Neural progenitor cell (in vitro differentiated cells): ENCODE measurements at regions not wholly inside any gene's neighbourhood (a gene's known extent, or its start where the extent isn't known, plus 50 kb on each side); places are given as distances from the start of the nearest gene placed in this dataset.

Experiments used
- EZH2 ChIP-seq: fragments of 200-600 bp; sonication (generic); IDR thresholded peaks from 2 replicates; pipeline ENCODE4 v1.6.1; 2017; ENCODE audit warnings: antibody characterized with exemption, mild to moderate bottlenecking, moderate library complexity
- TF ChIP-seq, protein P1 (sequence below): fragments of 200-600 bp; sonication (generic); IDR thresholded peaks from 2 replicates; pipeline ENCODE4 v1.5.1; 2017; ENCODE audit warnings: antibody characterized with exemption, mild to moderate bottlenecking

DNA sequence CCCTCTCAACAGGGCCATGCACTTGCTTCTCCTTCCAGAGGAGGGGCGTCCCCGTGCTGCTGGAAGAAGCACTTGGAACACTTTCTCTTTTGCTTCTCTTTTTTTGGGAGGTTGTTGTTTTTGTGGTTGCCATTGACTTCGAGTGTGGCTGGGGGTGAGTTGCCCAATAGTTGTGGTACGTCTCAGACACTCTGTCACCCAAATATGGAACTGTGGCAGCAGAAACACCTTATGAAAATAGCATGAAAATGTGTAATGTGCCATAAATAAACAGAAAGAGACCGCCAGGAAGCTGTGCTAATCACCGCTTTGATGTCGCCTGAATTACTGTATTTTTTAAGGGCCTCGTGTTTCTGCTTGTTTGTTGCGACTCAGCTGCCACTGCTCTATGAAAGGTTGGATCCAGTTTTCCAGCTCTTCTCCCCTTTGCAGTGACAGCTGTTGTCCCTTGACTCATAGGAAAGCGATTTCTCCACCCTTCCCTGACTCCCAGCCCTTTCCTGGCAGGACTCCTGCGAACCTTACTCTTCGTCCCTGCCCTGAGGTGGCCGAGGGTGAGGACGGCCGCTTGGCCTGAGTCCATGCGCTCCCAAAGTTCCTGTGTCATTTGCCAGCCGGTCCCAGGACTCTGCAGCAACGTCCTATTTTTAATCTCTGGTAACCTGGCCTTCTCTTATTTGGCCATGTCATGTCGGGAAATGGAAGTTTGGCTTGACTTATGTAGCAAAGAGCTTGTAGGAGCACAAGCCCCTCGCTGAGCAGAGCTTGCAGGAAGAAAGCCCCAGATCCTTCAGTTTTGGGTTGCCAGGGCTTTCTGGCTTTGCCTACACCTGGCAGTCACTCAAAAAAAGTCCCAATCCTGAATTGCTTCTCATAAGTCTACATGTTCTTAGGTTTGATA is 694.6 kb downstream of the QKI start:
- TF ChIP-seq, protein P1, sequence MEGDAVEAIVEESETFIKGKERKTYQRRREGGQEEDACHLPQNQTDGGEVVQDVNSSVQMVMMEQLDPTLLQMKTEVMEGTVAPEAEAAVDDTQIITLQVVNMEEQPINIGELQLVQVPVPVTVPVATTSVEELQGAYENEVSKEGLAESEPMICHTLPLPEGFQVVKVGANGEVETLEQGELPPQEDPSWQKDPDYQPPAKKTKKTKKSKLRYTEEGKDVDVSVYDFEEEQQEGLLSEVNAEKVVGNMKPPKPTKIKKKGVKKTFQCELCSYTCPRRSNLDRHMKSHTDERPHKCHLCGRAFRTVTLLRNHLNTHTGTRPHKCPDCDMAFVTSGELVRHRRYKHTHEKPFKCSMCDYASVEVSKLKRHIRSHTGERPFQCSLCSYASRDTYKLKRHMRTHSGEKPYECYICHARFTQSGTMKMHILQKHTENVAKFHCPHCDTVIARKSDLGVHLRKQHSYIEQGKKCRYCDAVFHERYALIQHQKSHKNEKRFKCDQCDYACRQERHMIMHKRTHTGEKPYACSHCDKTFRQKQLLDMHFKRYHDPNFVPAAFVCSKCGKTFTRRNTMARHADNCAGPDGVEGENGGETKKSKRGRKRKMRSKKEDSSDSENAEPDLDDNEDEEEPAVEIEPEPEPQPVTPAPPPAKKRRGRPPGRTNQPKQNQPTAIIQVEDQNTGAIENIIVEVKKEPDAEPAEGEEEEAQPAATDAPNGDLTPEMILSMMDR, result no peak
- TF ChIP-seq EZH2, result no peak
